Activated gamma-delta T cell (primary cell): ENCODE measurements at regions not wholly inside any gene's neighbourhood (a gene's known extent, or its start where the extent isn't known, plus 50 kb on each side); places are given as distances from the start of the nearest gene placed in this dataset.
"Not testable (repeated sequence)": the region's sequence is repeated elsewhere in the genome, so short reads cannot be mapped to it uniquely, and the experiment has no call there.

Source experiments
- DNase-seq: peaks from one replicate; lab custom pipeline; 2025; lab: John Stamatoyannopoulos, UW

- no peak for DNase-seq
Observed at GRCh38 chr5:125245216-125245615, 498.8 kb upstream of the ZNF608 start.

DNA sequence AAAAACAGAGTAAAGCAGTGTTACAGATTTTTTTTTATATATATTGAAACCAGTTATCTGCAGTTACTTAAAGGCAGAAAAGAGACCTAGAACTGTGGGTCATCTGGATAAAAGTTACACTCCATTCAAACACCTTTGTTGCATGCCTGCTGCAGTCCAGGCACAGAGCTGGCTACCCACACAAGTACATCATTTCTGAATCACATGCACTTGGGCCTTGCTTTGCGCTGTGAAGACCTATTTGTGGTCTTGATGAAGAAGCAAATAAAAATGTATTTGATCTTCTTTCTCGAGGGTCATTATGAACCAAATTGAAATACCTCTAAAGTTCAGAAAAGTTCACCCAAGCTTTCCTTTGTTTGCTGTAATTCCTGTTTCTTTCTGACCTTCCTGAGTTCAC is 503.0 kb upstream of the ZNF608 start:
- DNase-seq = no peak

GRCh38 chr5:125251703-125252102 is 505.3 kb upstream of the ZNF608 start:
- DNase-seq = no peak

DNA sequence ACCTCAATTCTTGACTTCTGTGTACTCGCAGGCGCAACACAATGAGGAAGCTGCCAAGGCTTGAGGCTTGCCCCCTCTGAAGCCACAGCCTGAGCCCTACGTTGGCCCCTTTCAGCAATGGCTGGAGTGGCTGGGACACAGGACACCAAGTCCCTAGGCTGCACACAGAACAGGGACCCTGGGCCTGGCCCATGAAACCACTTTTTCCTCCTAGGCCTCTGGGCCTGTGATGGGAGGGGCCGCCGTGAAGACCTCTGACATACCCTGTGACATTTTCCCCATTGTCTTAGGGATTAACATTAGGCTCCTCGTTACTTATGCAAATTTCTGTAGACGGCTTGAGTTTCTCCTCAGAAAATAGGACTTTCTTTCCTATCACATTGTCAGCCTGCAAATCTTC is 507.2 kb upstream of the ZNF608 start:
- not testable (repeated sequence) for DNase-seq

GRCh38 chr5:125254267-125254666 is 507.8 kb upstream of the ZNF608 start:
- DNase-seq = no peak

DNA sequence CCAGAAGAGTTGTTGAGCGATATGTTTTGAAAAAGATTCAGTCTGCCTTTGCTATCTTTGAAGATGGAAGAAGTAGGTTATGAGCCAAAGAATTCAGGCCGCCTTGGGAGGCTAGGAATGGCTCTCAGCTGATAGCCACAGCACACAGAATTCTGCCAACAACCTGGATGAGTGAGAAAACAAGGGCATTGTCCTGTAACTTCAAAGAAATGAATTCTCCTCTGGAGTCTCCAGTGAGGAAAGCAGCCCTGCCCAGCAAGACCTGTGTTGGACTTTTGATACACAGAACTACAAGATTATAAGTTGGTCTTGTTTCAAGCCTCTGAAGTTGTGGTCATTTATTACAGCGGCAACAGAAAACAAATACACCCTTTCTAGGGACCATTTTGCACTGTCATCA is 509.9 kb upstream of the ZNF608 start:
- no peak for DNase-seq

GRCh38 chr5:125257057-125257972 is 510.9 kb upstream of the ZNF608 start:
- no peak for DNase-seq

DNA sequence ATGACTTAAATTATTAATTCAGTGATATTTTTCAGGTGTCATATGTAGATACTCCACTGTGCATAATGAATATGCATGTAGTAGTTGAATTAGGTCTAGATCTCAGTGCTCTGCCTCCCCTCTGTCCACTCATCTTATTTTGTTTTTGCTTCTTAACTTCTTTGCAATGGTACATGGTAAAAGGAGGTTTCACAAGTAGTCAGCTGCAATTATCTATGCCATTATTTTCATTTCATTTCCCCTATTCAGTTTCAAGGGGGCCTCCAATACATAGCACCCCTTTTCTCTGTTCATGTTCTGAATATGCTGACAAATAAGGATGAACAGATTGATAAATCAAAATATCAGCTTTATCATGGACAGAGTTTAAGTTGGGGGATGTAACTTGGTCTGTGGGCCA is 511.6 kb upstream of the ZNF608 start:
- DNase-seq = no peak

DNA sequence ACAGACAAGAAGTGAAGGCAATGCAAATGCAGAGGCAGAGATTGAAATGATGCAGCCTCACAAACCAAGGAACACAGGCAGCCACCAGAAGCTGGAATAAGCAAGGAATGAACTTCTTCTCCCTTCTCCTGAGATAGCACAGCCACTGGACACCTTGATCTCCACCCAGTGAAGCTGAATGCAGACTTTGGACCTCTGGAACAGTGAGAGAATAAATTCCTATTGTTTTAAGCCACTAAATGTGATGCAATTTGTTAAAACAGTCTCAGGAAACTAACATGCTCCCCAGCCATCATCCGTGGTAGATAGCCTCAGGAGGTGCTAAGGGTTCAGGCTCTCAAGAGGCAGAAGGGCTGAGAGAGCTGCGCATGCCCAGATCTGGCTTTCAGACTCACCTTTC is 512.2 kb upstream of the ZNF608 start:
- no peak for DNase-seq

DNA sequence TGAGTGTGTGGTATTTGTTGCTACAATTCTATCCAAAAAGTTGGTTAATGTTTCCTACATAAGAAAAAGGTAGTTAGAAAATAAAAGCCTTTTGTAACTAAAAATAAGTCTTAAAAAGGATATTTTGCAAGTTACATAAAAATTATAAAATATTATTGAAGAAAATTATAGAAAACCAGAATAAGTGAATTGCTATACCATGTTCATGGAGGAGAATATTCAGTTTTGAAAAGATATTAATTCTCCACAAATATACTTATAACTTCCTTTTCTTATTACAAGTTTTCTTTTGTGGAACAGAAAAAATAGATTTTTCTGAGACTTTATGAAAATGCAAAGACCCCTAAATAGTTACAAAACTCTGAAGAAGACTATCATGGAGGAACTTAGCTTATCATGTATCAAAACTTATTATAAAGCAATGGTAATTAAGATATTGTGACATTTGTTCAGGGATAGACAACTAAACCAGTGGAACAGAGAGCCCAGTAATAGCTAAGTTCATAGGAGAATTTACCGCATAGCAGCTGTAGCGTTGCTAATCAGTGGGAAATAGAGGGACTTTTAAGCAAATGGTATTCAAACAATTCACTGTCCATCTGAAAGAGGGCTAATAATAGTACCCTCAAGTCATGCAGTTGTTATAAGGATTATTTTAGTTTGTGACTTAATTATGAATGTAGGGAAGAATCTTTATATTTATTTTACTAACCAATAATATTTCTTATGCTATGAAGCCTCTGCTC is 515.2 kb upstream of the ZNF608 start:
- no peak for DNase-seq

GRCh38 chr5:125262782-125263181 is 516.3 kb upstream of the ZNF608 start:
- no peak for DNase-seq

DNA sequence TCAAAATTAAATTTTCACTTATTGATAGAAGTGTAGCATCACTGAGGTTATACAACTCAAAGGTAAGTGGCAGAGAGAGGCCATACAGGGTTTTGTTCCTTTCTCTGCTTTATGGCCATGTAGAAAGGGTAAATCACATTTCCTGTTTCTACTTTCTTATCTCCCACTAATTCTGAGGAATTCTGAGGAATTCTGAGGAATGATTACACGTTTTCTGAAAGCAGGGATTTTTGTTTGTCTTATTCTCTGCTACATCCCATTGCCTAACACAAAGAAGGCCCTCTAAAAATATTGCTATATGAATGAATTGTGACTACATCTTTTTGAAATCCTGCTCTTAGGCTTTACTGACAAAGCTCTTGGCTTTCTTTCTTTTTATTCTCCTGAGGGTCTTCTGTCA is 516.9 kb upstream of the ZNF608 start:
- DNase-seq = no peak

GRCh38 chr5:125266106-125266505 is 519.7 kb upstream of the ZNF608 start:
- no peak for DNase-seq

DNA sequence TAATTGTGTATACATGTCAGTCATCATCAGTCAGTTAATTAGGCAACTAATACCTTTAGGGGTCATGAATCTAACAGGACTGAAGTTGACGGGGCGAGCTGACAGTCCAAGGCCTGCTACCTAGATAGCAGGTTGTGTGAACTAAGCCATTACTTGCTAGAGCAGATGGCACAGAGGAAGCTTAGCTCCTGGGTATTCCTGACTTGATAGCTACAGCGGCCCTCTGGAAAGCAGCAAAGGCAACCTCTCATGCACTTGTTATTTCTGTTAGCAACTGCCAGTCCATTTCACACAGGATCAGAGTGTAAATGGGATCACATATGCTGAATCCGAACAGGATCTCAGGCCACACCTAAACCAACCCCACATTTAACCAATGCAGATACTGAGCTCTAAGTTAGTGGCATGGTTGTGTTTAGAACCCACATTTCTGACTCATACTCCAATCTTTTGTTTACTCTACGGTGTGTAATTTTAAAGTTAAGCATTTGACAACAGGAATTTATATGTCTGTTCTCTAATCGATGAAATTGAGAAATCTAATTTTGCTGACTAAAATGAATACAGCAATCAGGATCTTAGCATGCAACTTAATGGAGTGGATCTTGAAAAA is 521.3 kb upstream of the ZNF608 start:
- no peak for DNase-seq

DNA sequence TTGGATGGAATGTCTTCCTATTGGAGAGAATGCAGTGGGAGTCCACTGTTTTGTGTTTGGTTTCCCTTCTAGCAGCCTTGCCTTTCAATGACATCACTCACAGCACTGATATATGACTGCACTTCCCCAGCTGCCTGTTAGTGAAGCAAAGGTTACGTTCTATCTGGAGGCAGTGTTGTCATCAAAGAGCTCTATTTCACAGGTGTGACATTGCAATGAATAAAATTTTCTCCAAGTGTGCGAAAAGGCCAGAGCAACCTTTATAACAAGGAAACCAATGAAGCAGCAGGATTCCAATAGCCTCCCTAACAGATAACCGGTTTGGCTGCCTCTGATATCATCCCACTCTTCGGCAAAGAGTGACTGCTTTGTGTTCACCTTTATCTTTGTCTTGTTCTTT is 523.5 kb upstream of the ZNF608 start:
- no peak for DNase-seq

GRCh38 chr5:125272357-125272756 is 525.9 kb upstream of the ZNF608 start:
- no peak for DNase-seq

GRCh38 chr5:125274211-125274610 is 527.8 kb upstream of the ZNF608 start:
- DNase-seq = no peak

DNA sequence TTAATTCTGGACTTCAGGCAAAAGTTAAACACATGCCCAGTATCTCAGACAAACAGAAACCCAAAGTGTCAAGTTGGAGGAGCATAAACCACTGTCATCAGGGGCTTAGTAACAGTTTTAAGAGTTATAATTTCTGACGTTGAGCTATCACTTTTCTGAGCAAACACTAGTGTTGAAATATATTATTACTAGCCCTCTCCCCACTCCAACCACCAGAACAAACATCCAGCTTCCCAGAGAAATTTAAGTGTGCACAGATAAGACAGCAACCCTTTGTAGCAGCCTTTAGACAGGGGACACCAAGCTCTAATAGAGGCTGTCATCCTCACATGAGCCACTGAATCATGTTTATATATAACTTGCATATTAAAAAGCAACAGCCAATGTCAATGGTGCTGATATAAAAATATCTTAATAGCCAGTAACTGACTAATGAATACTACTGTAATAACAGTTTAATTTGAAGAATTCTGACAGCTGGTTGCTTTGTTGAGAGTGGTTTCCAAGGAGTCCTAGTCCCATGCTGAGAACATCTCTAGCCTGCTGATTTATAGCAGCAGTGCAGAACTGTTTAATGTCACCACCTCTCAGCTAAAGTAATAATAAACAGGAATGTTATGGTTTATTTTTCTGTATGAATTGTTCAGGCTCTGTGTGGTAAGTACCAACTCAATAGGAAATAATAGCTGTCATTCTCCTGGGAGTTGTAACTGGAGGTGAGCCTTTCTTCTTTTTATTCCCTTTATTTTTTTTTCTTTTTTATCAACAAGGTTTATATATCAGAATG is 528.7 kb upstream of the ZNF608 start:
- DNase-seq = no peak

DNA sequence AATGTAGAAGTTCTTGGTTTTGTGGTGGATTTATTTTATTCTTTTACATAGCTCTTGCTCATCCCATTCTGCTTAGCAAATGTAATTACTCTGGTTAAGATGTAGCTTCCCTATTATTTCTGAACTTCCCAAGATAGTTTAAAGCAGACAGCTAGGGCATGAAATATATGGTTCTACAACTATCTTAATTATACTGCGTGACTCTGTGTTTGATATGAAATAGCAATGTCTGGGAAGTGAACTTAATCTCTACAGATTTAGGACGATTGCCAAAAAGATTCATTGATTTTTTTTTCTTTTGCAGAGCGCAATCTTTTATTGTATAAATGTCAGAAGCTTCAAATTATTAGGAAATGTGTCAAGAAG is 529.3 kb upstream of the ZNF608 start:
- no peak for DNase-seq

GRCh38 chr5:125276096-125276495 is 529.7 kb upstream of the ZNF608 start:
- no peak for DNase-seq

DNA sequence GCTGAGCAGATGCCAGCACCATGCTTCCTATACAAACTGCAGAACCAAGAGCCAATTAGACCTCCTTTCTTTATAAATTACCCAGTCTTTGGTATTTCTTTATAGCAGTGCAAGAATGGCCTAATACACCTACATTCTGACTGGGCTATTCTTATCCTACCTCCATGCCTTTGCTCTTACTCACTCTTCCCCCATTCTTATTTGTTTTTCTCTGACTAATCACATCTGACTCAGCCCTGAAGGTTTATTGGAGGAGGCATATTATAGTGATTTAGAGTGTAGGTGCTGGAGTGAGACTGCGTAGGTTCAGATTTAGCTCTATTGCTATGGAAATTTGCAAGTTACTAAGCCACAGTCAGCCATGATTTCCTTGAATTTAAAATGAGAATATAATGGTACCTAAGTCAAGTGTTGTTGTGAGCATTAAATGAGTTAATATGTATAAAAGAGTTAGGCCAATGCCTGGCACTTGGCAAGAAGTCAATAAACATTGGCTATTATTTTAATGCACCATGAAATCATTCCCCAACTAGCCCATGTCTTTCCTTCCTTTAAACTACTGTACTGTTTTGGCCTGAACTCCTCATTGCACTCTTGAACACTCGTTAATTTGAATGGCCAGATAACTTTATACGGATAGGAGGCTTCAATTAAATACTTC is 531.2 kb upstream of the ZNF608 start:
- no peak for DNase-seq

DNA sequence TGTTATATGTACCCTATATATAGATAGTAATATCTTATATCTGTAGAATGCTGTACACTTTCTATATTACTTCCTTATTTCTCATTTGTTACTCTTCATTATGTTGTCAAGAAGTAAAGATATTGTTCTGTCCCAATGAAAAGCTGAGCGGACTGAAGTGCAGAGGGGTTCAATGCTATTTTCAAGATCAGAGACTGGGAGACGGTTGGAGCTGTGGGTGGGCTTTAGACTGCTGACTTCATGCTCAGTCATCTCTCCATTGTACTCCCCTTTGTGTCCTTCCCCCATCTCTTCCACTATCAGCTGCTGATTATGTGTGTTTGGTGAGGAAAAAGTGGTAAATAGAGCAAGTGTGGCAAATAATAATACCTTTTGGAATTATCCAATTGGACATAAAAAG is 532.3 kb upstream of the ZNF608 start:
- DNase-seq = no peak
